OCI-LY1 (cell line): ENCODE measurements at regions not wholly inside any gene's neighbourhood (a gene's known extent, or its start where the extent isn't known, plus 50 kb on each side); places are given as distances from the start of the nearest gene placed in this dataset.

Source experiments
- CTCF ChIP-seq: fragments of 200-600 bp; sonication (generic), shearing (Covaris generic); IDR thresholded peaks from 2 replicates; pipeline ENCODE4 v1.5.1; 2017; ENCODE audit warnings: mild to moderate bottlenecking, antibody characterized with exemption, low read length, moderate library complexity, mixed read lengths
- EZH2 ChIP-seq: fragments of 200-600 bp; sonication (generic), shearing (Covaris generic); IDR thresholded peaks from 2 replicates; pipeline ENCODE4 v1.8.0; 2017; ENCODE audit warnings: borderline replicate concordance, mixed run types, mild to moderate bottlenecking, antibody characterized with exemption, low read length, moderate library complexity, mixed read lengths

GRCh38 chr2:167898340-167898739, 349.1 kb downstream of the STK39 start:
- TF ChIP-seq CTCF (no peak), EZH2 (no peak)
